PC-3 (cell line): ENCODE measurements at regions not wholly inside any gene's neighbourhood (a gene's known extent, or its start where the extent isn't known, plus 50 kb on each side); places are given as distances from the start of the nearest gene placed in this dataset.

Experiments used
- CTCF ChIP-seq: fragments of 300-600 bp; sonication (generic); conservative IDR thresholded peaks from 2 replicates; pipeline ENCODE4 v1.5.1; 2017; ENCODE audit warnings: antibody characterized with exemption, low read depth, mild to moderate bottlenecking, low read length
- EZH2 ChIP-seq: fragments of 300-600 bp; sonication (generic); IDR thresholded peaks from one replicate; pipeline ENCODE4 v1.6.1; 2017; ENCODE audit warnings: antibody characterized with exemption, mild to moderate bottlenecking, low read length; ENCODE audit not compliant: unreplicated experiment
- EZH2phosphoT487 ChIP-seq: fragments of 300-600 bp; sonication (generic); IDR thresholded peaks from 2 replicates; pipeline ENCODE4 v1.6.1; 2018; ENCODE audit warnings: mild to moderate bottlenecking, antibody characterized with exemption, low read length, borderline replicate concordance

DNA sequence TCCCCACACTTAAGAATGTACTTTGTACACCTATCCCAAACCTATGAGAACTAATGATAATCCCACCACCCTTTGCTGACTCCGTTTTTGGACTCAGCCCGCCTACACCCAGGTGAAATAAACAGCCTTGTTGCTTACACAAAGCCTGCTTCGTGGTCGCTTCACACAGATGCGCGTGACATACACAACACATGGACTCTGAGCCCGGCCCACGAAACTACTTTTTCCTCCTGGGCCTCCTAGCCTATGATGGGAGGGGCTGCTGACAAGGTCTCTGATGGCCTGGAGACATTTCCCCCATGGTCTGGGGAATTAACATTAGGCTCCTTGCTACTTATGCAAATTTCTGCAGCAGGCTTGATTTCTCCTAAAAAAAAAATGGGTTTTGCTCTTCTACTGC lies 1176.4 kb upstream of the RAG2 start:
- TF ChIP-seq EZH2phosphoT487: no peak
- TF ChIP-seq CTCF: no peak
- TF ChIP-seq EZH2: no peak
